Kasumi-1 (cell line): ENCODE measurements at regions not wholly inside any gene's neighbourhood (a gene's known extent, or its start where the extent isn't known, plus 50 kb on each side); places are given as distances from the start of the nearest gene placed in this dataset.

ENCODE experiments used
- DNase-seq, 2 experiments: peaks; one replicate each; lab custom pipeline; 2025; lab: John Stamatoyannopoulos, UW

DNA sequence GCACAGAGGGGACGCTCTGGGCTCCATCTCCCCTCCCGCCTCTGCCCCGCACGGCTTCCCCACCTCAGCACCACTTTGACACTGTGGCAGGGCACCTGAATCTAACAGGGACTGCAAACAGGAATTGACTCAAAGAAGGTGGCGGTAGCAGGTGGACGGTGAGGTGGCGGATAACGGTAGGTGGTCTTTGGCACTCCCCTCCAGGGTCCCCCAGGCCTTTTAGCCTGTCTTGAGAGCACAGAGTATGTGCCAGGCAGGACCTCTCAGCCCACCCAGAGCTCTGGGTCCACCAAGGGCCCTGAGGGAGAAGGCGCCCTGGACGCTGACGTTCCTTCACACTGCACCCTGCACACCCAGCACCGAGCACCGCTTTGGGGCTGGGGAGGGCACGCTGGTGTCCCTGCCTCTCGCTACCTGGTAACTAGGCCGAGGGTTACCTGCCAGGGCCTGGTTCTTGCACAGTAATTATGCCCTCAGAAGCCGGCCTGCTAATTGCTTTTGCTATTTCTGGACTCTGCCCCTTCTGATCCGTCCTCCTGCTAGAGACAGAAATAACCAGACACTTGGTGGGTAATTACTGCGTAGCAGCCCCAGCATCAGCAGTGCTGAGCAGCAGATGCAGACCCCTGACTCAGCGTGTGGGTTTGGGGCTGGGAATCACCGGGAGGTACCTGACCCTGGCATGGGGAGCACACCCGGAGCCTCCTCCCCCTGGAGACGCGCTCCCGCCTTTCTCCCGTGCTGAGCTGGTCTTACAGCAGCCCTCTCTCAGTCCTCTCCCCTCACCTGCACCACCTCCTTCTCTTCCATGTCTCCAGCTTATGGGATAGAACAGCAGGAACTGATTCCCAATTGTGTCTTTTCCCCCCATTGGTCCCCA is 103.3 kb upstream of the B3GAT1 start:
- no peak for DNase-seq

DNA sequence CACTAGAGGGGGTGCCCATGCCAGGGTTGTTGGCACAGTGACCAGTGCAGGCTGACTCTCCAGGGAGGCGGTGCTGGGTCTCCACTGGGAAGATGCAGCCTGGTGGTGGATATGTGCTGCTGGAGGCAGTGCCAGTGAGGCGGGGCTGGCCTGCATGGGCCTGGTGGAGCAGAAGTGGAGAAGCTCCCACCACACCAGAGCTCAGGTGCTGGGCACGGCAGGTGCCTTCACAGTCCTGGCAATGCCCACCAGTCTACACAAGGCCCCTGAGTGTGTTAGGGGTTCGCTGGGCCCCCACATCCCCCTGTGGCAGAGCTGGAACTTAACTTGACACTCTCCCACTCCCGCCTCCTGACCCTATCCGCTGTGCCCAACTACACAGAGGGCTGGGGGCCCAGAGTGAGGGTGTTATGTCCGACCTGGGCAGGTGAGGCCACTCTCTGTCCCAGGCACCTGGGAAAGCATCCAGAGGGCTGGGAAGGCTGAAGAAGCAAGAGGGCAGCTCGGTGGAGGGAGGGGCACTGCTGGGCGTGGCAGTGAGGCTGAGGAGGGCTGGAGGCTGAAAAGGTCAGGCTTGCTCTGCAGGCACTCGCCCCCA is 102.4 kb upstream of the B3GAT1 start:
- DNase-seq, result no peak

DNA sequence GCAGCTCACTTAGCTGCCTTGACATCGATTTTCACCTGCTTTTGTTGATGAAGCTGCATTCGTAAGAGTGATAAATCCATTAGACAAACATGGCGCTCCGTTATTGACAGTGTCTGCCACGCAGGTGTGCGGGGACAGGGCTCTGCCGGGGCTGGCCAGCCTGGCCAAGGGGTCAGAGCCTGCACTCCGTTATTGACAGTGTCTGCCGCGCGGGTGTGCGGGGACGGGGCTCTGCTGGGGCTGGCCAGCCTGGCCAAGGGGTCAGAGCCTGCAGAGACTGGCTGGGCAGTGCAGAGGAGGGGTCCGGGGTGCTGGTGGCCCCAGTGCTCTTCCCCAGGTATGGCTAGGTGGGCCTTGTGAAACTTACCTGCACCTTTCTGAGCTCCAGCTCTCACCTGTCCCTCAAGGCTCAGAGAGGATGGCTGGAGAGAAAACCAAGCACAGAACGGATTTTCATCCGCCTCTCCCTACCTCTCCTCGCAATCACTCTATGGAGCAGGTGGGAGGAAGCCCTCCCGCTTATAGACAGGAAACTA is 101.6 kb upstream of the B3GAT1 start:
- no peak for DNase-seq

DNA sequence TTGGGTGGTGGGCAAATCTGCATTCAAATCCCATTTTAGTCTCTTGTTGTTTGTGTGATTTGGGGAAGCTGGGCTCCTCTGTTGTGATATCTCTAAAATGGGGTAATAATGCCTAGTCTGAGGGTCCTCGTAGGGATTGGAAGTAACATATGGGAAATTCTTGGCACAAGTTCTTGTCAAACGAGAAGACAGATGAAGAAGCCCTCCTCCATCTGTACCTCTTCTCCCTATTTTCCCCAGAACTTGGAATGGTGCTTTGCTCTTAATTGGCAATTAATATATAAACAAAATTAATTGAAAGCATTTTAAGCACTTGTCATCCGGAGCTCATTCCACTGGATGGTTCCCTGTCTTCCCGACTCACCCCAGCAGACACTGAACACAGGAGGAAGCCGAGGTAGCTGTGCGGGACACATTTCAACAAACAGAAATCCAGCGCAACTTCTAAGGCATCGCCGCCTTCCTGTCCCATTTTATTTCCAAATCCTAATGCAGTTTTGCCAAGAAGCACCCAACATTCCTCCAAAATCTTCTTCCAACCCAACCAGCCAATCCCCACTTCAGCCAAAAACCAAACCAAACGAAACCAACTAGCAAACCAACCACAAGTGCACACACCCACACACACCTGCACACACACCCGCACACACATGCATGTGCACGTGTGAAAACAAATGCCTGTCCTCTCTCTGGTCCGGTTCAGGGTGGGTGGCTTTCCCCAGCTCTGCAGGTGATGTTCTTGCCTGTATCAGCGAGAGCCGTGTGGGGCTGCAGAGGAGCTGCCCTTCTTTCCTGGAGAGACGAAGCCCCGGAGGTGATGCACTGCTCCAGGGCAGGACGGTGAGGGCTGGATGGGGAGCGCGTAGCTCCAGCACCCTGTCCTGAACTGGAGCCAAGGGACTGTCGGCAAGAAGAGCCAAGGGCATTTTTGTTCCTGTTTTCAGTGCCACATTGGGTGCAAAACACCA is 100.8 kb upstream of the B3GAT1 start:
- DNase-seq, result no peak

DNA sequence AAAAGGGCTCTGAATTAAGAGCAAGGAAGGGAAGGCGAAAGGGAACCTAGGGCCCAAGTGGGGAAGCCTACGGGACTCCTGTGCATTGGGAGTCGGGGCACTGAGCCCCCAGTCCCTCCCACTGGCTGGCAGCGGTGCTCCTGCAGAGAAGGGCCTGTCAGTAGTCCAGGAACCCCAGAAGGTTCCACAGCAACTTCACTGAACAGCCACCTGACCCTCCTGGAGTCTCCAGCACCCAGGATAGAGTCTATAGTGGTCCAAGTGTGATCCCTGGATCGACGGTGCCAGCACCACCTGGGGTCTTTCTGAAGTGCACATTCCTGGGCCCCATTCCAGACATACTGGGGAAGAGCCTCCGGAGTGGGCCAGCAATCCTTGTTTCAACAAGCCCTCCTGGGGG is 100.0 kb upstream of the B3GAT1 start:
- no peak for DNase-seq

DNA sequence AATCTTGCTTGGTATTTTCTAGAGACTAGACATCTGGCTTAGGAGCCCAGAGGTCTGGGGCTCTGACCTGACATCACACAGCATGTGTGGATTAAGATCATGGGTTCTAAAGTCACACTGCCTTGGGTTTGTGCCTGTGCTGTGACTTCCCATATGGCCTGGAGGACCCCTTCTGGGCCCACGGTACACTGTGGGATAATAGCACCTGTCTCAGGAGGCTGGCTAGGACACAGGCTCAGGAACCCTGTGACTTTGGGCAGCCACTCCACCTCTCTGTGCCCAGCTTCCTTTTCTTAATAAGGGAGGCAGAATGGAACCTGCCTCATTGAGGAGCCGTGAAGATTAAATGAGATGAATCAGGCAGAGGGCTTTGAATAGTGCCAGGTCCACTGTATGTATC is 99.2 kb upstream of the B3GAT1 start:
- DNase-seq, result no peak

DNA sequence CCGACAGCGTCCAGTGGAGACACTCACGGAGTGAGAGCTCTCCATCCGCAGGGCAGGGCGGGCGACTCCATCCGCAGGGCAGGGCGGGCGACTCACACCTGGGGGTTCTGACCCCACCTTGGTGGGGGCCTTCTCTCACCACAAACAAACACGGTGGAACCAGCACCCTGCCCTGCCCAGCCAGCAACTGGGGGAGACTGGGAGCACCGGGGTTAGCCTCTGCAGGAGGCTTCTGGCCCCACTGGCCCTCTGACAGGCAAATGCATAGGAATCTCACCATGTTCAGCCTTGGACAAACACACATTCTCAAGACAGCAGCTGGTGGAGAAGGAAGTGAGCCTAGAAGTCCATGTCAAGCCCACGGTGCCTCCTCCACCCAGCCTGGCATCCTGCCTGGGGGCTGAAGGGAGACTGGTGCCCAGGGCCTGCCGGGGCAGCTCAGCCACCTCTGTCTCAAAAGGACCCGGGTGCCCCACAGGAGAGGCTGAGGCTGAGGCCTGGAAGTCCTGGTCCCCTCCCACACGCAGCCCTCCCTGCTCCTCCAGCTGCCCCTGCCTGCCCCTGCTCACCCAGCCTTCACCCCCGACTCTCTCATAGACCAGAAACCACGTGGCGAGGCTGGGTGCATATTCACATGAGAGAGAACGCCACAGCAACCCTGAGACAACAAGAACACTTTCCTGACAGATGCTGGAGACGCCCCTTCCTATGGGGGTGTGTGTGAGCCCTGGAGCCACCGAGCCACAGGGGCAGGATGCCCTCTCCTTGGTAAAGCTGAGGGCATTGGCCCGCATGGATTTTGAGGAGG is 98.4 kb upstream of the B3GAT1 start:
- no peak for DNase-seq

DNA sequence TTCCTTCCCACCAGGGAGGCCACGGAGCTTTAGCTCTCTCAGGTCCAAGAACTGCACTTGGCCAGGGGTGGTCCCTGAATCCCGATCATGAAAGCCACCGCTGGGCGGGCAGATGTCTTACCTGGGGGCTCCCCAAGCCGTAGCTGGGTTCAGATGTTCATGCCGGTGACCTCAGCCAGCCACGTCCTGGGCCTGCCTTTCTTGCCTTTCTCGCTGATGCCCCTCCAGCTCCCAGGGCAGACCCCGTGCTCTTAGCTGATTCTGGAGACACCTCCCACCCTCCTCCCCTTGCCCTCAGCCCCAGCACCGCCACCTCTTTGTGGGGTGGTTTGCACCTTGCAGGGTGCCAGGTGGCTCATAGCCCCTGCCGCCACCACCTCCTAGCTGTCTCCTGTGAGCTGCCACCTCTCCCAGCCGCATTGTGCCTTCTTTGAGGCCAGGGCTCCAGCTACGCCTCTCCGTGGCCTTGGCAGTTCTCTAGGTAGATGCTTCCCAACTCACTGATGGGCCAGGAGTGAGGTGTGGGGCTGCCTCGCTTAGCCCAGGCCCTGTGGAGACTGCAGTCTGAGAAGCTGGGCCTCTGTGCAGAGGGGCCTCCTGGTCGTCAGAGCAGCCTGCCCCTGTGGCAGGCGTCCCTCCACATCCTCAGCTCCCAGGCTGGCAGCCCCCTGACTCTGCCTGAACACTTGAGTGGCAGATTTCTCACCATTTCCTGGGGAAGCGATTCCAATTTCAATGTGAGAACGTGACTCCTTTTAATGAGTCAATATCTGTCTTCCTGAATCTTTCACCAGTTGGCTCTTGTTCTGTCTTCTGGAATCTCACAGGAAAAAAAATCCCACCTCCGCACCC is 97.6 kb upstream of the B3GAT1 start:
- no peak for DNase-seq

DNA sequence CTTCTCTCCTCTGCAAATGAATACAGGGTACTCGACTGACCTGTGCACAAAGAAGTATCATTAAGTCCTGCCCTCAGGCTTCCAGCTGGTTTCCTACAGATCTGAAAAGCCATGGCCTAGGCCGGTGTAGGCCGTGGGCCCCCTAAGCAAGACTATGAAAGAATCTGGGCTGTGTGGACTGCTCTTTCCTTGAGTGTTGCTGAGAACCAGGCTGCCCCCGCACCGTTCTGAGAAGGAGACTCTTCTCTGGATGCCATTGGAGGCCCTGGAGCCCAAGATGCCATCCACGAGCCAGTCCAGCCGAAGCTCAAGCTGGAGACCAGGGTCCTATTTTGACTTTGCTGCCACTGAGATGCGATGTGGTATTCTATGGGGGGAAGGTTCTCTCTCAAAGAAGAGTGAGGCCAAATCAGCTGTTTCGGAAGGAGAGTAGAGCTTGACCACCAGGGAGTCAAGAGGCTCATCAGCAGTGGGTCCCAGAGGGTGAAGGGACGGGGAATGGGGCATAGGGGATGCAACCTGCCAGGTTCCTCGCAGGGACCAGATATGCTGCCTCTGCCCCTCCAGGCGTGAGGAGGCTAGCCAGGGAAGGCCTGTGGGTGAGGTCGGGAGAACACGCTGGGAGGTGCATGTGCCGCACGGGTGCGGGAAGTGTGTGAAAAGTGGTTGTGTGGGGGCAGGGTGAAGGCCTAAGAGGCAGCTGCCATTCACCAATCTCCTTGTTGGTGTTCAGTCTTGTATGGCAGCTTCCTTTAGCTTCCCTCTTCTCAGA is 96.4 kb upstream of the B3GAT1 start:
- DNase-seq, result no peak

DNA sequence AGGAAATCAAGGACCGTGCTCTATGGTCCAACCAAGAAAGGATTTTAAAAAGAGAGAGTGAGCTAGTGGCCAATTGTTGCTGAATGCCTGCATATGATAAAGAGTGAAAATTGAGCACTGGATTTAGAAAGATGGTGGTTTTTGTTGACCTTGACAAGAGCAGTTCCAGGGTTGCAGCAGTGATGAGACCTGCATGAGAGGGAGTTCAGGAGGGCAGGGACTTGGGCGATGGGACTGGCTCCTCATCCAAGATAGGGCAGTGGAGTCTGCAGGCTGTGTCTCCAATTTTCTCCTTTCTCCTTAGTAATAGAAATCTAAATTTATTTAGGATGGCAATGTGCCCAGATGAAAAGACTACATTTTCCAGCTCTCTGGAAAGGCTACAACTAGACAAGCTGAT is 94.0 kb upstream of the B3GAT1 start:
- DNase-seq, result no peak

DNA sequence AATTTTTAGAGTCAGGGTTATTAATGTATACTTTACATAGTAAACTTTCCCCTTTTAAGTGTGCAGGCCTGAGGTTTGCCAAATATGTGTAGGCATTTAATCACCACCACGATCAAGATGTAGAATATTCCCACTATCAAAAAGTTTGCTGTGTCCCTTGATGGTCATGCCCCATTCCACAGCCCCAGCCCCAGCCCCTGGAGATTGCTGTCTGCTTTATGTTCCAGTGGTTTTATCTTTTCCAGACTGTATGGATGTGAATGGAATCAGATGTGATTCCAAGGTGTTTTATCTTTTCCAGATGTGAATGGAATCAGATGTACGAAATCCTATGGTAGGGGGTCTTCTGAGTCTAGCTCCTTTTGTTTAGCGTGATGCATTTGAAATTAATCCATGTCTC is 93.1 kb upstream of the B3GAT1 start:
- DNase-seq, result no peak

DNA sequence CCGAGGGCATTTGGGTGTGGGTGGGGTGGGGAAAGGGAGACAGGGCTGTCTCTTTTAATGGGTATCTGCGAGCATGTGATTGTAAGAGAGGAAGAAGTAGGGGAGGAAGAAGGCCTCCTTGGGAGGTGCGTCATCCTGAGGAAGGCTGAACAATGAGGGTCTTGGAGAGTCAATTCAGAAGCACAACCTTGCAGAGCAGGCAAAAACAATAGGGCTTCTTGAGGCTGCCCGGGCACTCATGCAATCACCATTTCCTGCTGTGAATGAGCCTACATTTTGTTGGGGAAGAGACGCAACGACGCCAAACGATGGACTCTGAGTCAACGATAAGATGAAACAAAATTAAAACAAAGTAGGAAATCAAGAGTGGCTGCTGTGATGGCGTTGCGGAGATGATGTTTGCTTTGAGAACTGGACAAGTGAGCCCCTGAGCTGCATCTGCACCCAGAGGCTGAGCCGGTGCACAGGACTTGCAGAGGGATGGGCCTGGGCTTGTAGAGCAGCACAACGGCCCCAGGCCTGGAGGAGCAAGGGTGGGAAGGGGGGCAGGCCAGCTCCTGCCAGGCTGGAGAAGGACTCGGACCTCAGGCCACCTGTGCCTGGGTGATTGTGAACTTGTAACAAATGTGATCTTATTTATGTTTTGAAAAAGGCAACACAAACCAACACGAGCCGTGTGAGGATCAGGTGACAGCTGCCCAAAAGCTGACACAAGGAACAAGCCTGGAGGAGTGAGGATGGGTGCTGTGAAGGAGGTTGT is 92.3 kb upstream of the B3GAT1 start:
- no peak for DNase-seq

DNA sequence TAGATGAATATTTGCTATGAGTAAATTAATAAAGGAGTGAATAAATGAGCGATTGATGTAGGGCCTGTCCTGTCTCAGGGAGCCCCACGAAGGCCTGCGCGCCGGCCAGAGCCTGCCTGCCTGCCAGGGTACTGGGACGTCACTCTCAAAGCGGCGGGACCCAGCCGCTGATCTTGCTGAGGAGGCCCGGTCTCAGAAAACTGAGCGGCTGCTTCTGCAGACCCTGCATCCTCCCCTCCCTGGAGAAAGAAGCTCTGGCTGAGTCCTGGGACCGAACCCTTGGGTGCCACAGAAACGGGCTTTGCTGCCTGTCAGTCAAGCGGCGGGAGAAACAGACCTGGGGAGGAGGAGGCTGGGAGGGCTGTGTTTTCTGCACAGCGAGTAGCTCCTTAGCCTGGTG is 91.6 kb upstream of the B3GAT1 start:
- no peak for DNase-seq

DNA sequence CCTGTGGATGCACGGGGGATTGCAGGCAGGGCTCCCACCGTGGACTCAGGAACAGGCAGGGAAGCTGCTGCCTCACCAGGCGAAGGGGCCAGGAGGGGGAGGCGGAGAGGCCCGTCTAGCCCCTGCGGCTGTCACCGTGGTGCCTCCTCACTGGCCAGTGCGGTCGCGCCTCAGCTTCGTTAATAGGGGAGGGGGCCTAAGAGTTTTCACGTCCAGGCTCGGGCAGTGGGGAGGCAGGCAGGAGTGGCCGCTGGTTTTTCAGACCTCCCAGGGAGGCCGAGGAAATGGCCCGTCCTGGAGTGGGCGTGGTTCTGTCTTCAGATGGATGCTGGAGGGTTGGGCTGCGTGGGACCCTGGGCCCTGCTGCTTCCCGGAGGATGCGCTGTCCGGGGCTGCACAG is 91.1 kb upstream of the B3GAT1 start:
- DNase-seq, result no peak

DNA sequence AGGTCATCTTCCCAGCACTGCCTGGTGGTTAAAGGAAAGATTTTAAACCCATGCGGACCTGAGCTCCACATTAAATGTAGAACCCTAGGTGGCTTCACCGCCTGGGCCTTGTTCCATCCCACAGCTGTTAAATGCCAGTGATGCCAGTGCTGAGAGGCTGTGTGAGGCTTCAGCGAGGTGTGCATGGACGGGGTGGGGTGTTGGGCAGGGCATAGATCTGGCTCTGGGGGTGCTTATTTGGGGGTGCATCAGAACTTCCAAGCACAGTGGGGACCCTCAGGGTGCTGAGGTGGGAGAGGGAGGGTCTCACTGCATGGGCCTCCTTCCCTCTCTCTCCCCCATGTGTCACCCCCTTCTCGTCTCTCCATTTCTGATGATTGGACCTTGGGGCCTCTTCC is 90.1 kb upstream of the B3GAT1 start:
- no peak for DNase-seq

DNA sequence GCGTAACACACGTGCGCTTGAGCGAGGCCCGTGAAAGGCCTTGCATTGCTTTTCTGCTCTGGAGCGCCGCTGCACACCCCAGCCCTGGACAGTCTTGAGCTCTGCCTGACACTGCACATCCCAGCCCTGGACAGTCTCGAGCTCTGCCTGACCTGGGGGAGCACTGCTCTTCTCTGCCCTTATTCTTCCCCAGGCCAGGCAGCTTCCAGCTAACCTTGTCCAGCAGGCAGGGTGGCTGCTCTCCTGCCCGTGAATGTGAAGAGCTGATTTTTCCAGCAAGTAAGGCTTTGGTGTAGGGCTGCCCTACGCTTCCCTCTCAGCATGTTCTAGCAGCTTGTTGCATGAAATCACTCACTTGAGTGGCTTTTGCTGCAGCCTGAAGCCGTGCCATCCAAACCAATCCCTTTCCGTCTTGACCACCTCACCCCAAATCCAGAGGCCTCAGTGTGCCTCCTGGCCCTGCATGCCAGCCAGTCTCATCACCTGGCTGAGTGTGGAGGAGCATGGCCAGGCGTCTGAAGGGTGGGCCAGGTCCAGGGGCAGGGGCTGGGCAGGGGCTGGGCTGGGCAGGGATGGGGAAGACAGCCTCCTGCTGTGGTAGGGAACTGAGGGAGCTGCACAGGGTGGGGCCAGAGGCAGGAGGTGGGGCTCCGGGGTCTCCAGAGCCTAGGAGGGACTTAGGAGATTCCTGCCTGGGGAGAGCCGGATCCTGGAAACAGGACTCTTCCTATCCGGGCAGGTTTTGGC is 89.5 kb upstream of the B3GAT1 start:
- no peak for DNase-seq

DNA sequence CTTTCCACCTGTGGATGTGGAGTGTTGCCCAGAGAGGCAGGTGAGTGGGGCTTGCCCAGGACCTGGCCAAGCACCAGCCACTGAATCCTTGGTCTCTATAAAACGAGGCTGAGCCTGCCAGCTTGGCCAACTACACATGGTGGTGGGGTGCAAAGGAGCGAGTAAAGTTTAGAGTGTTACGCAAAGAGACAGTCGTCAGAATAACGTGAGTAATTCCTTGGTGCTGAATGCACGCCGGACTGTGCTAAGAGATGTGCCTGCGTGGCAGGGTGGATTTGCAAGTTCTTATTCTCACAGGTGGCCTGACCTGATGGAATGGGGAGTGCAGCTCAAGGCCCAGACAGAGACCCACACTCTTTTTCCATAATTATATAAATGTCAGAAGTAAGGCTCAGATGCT is 88.6 kb upstream of the B3GAT1 start:
- no peak for DNase-seq

DNA sequence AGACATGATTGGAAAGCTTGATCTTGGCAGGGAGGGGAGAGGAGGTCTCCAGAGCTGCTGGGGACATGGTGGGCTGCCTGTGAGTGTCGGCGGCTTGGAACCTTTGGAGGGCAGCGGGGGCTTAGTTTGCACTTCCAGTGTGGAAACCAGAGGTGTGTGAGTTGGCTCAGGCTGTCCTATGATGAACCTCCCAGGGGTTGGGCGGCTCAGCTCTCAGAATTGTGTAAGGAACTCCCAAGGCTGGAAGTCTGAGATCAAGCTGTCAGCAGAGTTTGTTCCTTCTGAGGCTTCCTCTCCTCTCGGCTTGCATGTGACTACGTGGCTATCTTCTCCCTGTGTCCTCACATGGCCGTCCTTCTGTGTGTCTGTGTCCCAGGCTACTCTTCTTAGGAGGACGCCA is 87.9 kb upstream of the B3GAT1 start:
- no peak for DNase-seq
